ENCODE measurements at regions not wholly inside any gene's neighbourhood (a gene's known extent, or its start where the extent isn't known, plus 50 kb on each side); places are given as distances from the start of the nearest gene placed in this dataset.

GRCh38 chr10:65017523-65017922 is 1496.3 kb downstream of the REEP3 start:
- TF ChIP-seq TAF1 (IDR thresholded peaks at IDR 0.05; ENCODE audit: borderline replicate concordance, low read depth, low read length) (no peak), POLR2AphosphoS5 (IDR thresholded peaks at IDR 0.05; ENCODE audit: low read depth, low read length) (no peak)

Measured in GM12892 (cell line).